Muscle layer of colon (tissue), 2 donors: ENCODE measurements at regions not wholly inside any gene's neighbourhood (a gene's known extent, or its start where the extent isn't known, plus 50 kb on each side); places are given as distances from the start of the nearest gene placed in this dataset.

Experiments
- H3K27ac ChIP-seq: one replicate; pipeline ENCODE4 v1.7.0; 2013; ENCODE audit warnings: low read depth, mild to moderate bottlenecking, low read length, moderate library complexity
- H3K27me3 ChIP-seq, 2 donors: one replicate each; pipeline ENCODE4 v1.7.0; 2013; ENCODE audit warnings: low read length in 2 of 2, mild to moderate bottlenecking in 2 of 2; ENCODE audit not compliant: insufficient read depth in 2 of 2, control insufficient read depth in 1 of 2
- H3K36me3 ChIP-seq: one replicate; pipeline ENCODE4 v1.7.0; 2013; ENCODE audit warnings: mild to moderate bottlenecking, low read length; ENCODE audit not compliant: insufficient read depth
- H3K4me1 ChIP-seq: one replicate; pipeline ENCODE4 v1.7.0; 2013; ENCODE audit warnings: mild to moderate bottlenecking, low read length; ENCODE audit not compliant: insufficient read depth
- H3K4me3 ChIP-seq, 2 donors: one replicate each; pipeline ENCODE4 v1.7.0; 2013; ENCODE audit warnings: low read length in 2 of 2, low read depth in 1 of 2, mild to moderate bottlenecking in 1 of 2, moderate library complexity in 1 of 2
- H3K9ac ChIP-seq: one replicate; pipeline ENCODE4 v1.7.0; 2013; ENCODE audit warnings: low read length
- H3K9me3 ChIP-seq: one replicate; pipeline ENCODE4 v1.7.0; 2013; ENCODE audit warnings: mild to moderate bottlenecking, low read length
- donor health status: abdominal sarcoma.
- donor health status: Adenocarcinoma of cecum.

DNA sequence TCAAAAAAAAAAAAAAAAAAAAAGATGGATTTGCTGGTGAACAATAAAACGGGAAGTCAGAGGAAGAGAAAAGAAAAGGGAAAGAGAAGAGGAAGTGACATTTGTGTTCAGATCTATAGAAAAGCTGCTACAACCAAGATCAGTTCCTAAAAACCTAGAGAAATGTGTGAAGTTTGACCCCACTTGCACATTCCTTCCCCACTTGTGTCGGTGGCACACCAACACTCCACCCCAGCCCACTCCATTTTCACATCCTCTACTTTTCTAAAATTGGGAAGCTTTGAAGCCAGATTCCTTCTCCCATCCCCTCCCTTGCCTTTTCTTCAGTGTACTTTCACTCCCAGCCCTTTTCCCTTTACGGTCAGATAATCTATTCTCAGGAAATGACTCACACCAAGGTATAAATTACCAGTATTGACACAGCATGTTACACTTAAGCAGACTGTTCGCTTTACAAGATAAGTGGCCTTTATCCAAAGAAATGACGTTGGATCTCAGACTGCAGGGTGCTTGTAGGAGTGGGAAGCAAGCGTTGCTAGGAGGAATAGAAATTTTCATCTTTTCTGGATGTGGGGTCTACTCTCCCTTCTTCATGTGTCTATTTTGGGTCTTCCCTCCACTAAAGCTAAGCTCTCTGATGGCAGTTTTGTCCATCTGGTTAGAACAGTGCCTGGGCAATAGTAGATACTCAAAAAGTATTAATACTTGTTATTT is 92.5 kb upstream of the ADGRF1 start:
- H3K4me3 ChIP-seq, result no peak overlapping the region
- peaks cover 27% of the 10 kb centered on the region for H3K4me1 ChIP-seq
- H3K27me3 ChIP-seq, result no peaks in the 10 kb centered on the region
- no peak overlapping the region for H3K27ac ChIP-seq
- no peaks in the 10 kb centered on the region for H3K9me3 ChIP-seq
- H3K9ac ChIP-seq, result no peak overlapping the region
- H3K36me3 ChIP-seq, result no peaks in the 10 kb centered on the region

DNA sequence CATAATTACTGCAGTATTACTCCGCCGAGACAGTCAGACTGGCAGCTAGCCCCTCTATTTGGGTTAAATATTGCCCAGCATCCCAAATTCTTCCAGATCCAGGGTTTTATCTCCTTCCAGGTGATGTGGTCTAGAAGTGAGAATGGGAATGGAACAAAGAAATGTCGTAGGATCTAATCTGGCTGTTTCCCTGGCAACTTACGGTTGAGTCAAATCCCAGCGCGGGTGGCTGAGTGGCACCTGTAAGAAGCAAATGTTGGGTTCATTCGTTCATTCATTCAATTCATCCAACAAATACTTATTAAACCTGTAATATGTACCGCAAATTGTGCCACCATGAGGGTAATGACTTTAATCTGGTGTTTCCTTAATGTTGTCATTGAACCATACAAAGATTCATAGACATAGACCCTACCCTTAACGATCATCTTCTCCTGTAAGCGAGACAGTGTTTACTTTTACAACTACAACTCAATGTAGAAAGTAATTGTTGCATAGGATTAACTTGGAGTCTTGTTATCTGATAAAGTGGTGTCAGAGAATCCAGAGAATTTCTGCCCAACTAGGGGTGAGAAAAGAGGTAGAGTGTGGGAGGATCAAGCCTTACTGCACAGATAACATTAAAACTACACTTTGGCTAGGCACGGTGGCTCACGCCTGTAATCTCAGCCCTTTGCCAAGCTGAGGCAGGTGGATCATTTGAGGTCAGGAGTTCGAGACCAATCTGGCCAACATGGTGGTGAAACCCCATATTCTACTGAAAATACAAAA is 91.3 kb upstream of the ADGRF1 start:
- H3K9ac ChIP-seq, result no peak overlapping the region
- no peaks in the 10 kb centered on the region for H3K27me3 ChIP-seq
- no peaks in the 10 kb centered on the region for H3K36me3 ChIP-seq
- H3K4me1 ChIP-seq, result peaks cover 29% of the 10 kb centered on the region
- H3K4me3 ChIP-seq, result no peak overlapping the region
- no peak overlapping the region for H3K27ac ChIP-seq
- no peaks in the 10 kb centered on the region for H3K9me3 ChIP-seq

DNA sequence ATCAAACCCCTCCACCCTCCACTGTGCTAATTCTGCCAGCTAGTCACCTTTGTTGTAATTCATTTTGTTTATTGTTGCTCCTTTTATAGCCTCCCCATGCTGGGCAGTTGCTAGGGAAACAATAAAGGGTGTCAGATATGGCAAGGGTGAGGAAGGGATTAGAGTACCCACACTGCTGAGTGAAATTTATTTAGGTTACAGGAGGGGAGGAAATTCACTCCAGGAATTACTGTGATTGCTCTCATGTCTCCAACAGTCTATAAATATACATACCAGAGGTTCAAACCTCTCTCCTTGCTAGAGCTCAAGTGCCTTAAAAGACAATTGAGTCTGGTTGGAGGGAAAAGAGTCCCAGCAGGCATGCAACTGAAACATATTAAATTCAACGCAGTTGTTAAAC is 90.6 kb upstream of the ADGRF1 start:
- Histone ChIP-seq H3K36me3 (no peaks in the 10 kb centered on the region), H3K4me1 (peaks cover 29% of the 10 kb centered on the region), H3K27me3 (no peaks in the 10 kb centered on the region), H3K9ac (no peak overlapping the region), H3K27ac (peak overlapping the region; percentile 39), H3K9me3 (no peaks in the 10 kb centered on the region), H3K4me3 (no peak overlapping the region)

DNA sequence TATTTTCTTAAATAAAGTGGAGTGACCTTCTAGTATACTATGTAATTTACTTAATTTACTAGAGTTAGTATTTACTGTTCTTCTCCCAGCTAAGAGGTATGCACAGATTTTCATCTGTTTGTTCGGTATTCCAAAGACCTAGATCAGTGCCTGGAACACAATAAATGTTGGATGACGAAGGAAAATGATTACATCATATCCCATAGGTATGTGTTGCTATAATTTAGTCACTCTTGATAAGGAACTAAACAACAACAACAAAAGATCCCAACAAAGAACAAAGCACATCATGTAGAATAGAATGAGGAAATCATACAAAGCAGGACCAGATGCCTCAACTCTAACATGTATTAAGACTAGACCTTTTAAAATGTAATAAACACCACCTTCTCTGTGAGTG is 89.6 kb upstream of the ADGRF1 start:
- no peaks in the 10 kb centered on the region for H3K27me3 ChIP-seq
- no peak overlapping the region for H3K9ac ChIP-seq
- H3K4me3 ChIP-seq, result no peak overlapping the region
- H3K9me3 ChIP-seq, result no peaks in the 10 kb centered on the region
- no peak overlapping the region for H3K27ac ChIP-seq
- H3K4me1 ChIP-seq, result peaks cover 35% of the 10 kb centered on the region
- H3K36me3 ChIP-seq, result no peaks in the 10 kb centered on the region

DNA sequence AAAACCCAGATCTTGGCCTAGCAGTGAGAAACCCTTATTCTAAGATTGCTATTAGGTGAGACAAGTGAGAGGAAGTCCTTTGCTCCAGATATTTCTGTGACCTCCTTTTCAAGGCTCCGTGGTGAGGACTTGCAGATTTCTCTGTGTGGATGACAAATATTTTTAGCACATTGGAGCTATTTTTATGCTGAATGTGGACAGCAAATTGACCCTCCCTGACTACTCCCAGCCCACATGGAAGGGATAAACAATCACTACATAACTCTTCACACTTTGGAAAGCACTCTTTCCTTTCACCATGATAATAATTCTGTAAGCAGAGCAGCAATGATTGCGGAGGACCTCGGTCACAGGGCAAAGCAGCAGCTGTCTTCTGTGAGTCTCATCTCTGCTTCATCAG is 88.0 kb upstream of the ADGRF1 start:
- no peak overlapping the region for H3K27ac ChIP-seq
- H3K36me3 ChIP-seq, result no peaks in the 10 kb centered on the region
- H3K4me1 ChIP-seq, result peaks cover 39% of the 10 kb centered on the region
- no peak overlapping the region for H3K9ac ChIP-seq
- no peak overlapping the region for H3K4me3 ChIP-seq
- no peaks in the 10 kb centered on the region for H3K9me3 ChIP-seq
- H3K27me3 ChIP-seq, result no peaks in the 10 kb centered on the region

DNA sequence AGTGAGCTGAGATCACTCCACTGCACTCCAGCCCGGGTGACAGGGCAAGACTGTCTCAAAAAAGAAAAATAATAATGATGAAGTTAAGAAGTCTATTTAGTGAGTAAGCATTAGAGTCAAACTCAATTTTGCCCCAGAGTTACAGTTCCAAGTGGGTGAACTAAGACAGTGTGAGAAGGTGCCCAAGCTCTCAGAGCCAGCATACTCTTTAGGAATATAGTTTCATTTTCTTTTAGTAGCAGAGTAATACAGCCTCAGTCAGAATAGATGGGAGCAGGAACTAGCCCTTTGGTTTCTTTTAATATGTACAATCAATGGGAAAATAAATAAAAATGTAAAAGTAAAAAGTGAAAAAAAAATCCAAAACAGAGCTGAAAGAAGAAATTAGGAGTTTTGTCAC is 87.0 kb upstream of the ADGRF1 start:
- no peaks in the 10 kb centered on the region for H3K27me3 ChIP-seq
- H3K4me3 ChIP-seq, result no peak overlapping the region
- no peak overlapping the region for H3K9ac ChIP-seq
- no peak overlapping the region for H3K27ac ChIP-seq
- H3K9me3 ChIP-seq, result no peaks in the 10 kb centered on the region
- no peaks in the 10 kb centered on the region for H3K36me3 ChIP-seq
- peaks cover 34% of the 10 kb centered on the region for H3K4me1 ChIP-seq

DNA sequence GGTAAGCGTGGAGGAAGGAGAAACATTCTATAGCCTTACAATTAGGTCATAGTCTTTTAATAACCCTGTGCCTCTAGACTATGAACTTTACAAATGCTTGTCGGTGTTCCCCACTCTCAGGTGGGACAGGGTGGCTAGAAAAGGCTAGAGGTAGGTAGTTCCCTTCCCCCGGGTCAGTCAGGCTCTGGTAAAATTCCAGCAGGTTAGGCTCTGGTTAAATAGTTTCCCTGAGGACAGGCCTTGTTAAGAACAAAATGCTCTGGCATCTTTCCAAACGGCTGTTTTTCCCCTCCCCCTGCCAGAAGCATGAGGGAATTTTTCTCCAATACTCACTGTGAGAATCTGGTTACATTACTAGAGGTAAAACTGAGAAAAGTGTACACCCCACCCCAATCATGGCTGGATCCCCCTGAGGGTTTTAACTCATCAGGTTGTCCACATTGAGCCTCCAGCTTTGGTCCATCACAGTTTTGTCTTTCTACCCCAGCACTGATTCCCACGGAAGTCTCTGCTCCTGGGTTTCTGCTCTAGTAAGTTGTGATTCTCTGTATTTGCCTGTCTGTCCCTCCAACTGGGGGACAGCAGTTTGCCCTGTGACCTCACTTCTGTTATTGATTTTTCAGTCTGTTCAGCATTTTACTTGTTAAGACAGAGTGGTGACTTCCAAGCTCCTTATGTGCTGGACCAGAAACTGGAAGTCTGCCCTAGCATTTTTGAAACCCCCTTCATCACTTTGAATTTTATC is 84.7 kb upstream of the ADGRF1 start:
- H3K27ac ChIP-seq, result no peak overlapping the region
- H3K27me3 ChIP-seq, result no peaks in the 10 kb centered on the region
- H3K4me3 ChIP-seq, result no peak overlapping the region
- H3K36me3 ChIP-seq, result no peaks in the 10 kb centered on the region
- no peak overlapping the region for H3K9ac ChIP-seq
- no peaks in the 10 kb centered on the region for H3K9me3 ChIP-seq
- peaks cover 23% of the 10 kb centered on the region for H3K4me1 ChIP-seq

DNA sequence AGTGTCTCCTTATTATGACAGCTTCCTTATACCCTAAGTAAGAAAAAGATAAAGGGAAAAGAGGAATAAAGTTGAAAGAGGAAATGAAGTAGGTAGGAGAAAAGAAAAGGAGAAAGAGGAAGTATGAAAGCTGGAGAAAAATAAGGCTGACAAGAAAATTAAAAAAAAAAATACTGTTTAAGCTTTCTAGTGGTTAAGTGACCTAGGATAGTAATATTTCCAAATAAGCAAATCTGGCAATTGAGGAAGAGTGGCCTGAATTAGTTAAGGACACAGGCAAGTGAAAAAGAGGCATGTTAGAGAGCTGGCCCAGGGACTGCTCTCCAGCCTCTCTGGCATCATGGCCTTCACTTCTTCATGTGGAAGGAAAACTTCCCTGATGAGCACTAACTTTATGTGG is 76.5 kb upstream of the ADGRF1 start:
- H3K36me3 ChIP-seq, result no peaks in the 10 kb centered on the region
- H3K4me3 ChIP-seq, result no peak overlapping the region
- no peak overlapping the region for H3K9ac ChIP-seq
- H3K9me3 ChIP-seq, result no peaks in the 10 kb centered on the region
- no peaks in the 10 kb centered on the region for H3K4me1 ChIP-seq
- no peaks in the 10 kb centered on the region for H3K27me3 ChIP-seq
- no peak overlapping the region for H3K27ac ChIP-seq

DNA sequence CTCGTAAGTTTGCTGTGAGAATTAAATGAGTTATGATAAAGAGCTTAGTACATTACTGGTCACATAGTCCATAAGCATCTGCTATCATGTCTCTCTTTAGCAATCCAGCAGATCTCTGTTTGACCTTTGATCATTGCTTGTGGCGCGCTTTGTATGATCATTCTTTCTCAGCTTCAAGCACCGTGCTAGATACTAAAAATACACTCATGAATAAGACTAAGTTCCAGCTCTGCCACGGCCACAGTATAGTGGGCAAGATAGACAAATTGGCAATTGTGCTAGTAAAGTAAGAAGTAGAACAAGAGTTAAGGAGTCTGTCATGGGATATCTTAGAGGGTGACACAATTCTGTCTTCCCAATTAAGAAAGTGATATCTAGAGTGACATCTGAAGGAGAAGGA is 75.2 kb upstream of the ADGRF1 start:
- Histone ChIP-seq H3K9me3 (no peaks in the 10 kb centered on the region), H3K36me3 (no peaks in the 10 kb centered on the region), H3K27ac (no peak overlapping the region), H3K27me3 (no peaks in the 10 kb centered on the region), H3K4me3 (no peak overlapping the region), H3K4me1 (no peaks in the 10 kb centered on the region), H3K9ac (no peak overlapping the region)

DNA sequence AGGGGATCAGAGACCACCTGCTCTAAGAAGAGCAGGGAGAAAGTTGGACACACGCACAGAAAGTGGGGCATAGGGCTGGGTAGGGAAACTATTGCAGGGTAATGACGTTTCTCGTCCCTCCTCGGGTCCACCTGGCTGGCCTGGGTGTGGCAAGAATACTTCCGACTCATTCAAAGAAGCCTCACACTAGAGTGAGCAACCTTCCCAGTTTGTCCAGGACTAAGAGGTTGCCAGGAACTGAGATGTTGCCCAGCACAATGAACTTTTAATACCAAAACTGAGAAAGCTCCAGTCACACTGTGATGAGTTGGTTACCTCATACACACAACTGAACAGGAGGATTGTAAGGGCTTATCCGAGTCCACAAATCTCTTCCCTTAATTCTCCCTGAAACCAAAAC is 74.5 kb upstream of the ADGRF1 start:
- no peaks in the 10 kb centered on the region for H3K4me1 ChIP-seq
- no peaks in the 10 kb centered on the region for H3K9me3 ChIP-seq
- no peaks in the 10 kb centered on the region for H3K27me3 ChIP-seq
- H3K4me3 ChIP-seq, result no peak overlapping the region
- H3K27ac ChIP-seq, result no peak overlapping the region
- no peaks in the 10 kb centered on the region for H3K36me3 ChIP-seq
- H3K9ac ChIP-seq, result no peak overlapping the region

DNA sequence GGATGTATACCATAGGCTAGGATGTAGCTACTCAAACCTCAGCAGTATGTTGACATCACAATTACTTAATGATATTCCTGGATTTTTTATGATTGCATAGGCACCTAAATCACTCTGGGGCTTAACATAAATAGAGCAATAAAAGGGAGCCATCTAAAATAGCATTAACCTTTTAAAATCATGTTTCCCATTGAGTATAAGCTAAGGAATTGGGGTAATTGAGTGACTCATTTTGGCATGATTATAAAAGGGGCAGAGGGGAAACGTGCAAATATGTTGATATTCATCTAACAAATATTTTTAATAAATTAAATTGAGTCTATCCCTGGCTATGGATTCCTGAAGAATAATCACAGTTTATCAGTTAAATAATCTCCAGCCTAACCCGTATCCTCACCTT is 74.0 kb upstream of the ADGRF1 start:
- Histone ChIP-seq H3K4me1 (no peaks in the 10 kb centered on the region), H3K4me3 (no peak overlapping the region), H3K36me3 (no peaks in the 10 kb centered on the region), H3K27ac (no peak overlapping the region), H3K9ac (no peak overlapping the region), H3K27me3 (no peaks in the 10 kb centered on the region), H3K9me3 (no peaks in the 10 kb centered on the region)
